IMR-90 (cell line): ENCODE measurements at regions not wholly inside any gene's neighbourhood (a gene's known extent, or its start where the extent isn't known, plus 50 kb on each side); places are given as distances from the start of the nearest gene placed in this dataset.

ENCODE experiments used
- CEBPB ChIP-seq: IDR thresholded peaks from 2 replicates; pipeline ENCODE4 v1.6.1; 2012; ENCODE audit warnings: low read depth, low read length, improper control_type of control experiment
- ELK1 ChIP-seq: fragments of 150-350 bp; IDR thresholded peaks from 2 replicates; pipeline ENCODE4 v1.6.1; 2016; ENCODE audit warnings: low read depth, mild to moderate bottlenecking, low read length, moderate library complexity, borderline replicate concordance
- MAZ ChIP-seq: IDR thresholded peaks from 2 replicates; pipeline ENCODE4 v1.6.1; 2012; ENCODE audit warnings: low read depth, mild to moderate bottlenecking, low read length, improper control_type of control experiment, moderate library complexity, borderline replicate concordance
- MXI1 ChIP-seq: IDR thresholded peaks from 2 replicates; pipeline ENCODE4 v1.6.1; 2012; ENCODE audit warnings: low read depth, mild to moderate bottlenecking, low read length, moderate library complexity, borderline replicate concordance
- POLR2A ChIP-seq: IDR thresholded peaks from 2 replicates; pipeline ENCODE4 v1.6.1; 2012; ENCODE audit warnings: mild to moderate bottlenecking, low read depth, low read length
- RAD21 ChIP-seq: IDR thresholded peaks from 2 replicates; pipeline ENCODE4 v1.6.1; 2012; ENCODE audit warnings: low read length, improper control_type of control experiment
- RCOR1 ChIP-seq: IDR thresholded peaks from 2 replicates; pipeline ENCODE4 v1.6.1; 2012; ENCODE audit warnings: mild to moderate bottlenecking, low read length, improper control_type of control experiment; ENCODE audit not compliant: insufficient replicate concordance
- TF ChIP-seq, protein P1 (sequence below): conservative IDR thresholded peaks from 2 replicates; pipeline ENCODE4 v1.5.1; 2012; ENCODE audit warnings: mild to moderate bottlenecking, low read depth, low read length, improper control_type of control experiment
- TF ChIP-seq, protein P2 (sequence below): fragments of 150-350 bp; IDR thresholded peaks from 2 replicates; pipeline ENCODE4 v1.6.1; 2017; ENCODE audit warnings: mild to moderate bottlenecking, antibody characterized with exemption, low read length, low read depth

DNA sequence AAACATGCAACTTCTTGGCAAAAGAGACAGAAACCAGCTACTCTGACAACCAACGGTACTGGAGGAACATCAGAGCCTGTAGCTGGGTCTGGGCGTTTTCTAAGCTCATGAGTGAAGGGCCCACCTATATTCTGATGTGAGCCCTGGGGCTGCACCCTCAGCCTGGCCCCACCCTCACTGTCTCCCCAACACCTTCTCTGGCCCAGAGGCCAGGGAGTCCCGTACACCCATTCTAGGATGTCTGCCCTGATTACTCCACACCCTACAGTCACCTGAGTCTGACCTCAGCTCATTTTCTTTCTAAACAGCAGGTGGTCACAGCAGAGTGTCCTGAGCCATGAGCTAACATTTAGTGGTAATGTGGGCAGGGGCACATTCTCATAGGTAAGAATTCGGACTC lies 439.2 kb downstream of the MATN1 start:
- TF ChIP-seq RAD21 (no peak), POLR2A (no peak), CEBPB (no peak), RCOR1 (no peak), ELK1 (no peak), MAZ (no peak), MXI1 (no peak)
- TF ChIP-seq, protein P1, sequence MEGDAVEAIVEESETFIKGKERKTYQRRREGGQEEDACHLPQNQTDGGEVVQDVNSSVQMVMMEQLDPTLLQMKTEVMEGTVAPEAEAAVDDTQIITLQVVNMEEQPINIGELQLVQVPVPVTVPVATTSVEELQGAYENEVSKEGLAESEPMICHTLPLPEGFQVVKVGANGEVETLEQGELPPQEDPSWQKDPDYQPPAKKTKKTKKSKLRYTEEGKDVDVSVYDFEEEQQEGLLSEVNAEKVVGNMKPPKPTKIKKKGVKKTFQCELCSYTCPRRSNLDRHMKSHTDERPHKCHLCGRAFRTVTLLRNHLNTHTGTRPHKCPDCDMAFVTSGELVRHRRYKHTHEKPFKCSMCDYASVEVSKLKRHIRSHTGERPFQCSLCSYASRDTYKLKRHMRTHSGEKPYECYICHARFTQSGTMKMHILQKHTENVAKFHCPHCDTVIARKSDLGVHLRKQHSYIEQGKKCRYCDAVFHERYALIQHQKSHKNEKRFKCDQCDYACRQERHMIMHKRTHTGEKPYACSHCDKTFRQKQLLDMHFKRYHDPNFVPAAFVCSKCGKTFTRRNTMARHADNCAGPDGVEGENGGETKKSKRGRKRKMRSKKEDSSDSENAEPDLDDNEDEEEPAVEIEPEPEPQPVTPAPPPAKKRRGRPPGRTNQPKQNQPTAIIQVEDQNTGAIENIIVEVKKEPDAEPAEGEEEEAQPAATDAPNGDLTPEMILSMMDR, result no peak
- TF ChIP-seq, protein P2, sequence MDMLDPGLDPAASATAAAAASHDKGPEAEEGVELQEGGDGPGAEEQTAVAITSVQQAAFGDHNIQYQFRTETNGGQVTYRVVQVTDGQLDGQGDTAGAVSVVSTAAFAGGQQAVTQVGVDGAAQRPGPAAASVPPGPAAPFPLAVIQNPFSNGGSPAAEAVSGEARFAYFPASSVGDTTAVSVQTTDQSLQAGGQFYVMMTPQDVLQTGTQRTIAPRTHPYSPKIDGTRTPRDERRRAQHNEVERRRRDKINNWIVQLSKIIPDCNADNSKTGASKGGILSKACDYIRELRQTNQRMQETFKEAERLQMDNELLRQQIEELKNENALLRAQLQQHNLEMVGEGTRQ, result no peak
